ENCODE measurements at regions not wholly inside any gene's neighbourhood (a gene's known extent, or its start where the extent isn't known, plus 50 kb on each side); places are given as distances from the start of the nearest gene placed in this dataset.

DNA sequence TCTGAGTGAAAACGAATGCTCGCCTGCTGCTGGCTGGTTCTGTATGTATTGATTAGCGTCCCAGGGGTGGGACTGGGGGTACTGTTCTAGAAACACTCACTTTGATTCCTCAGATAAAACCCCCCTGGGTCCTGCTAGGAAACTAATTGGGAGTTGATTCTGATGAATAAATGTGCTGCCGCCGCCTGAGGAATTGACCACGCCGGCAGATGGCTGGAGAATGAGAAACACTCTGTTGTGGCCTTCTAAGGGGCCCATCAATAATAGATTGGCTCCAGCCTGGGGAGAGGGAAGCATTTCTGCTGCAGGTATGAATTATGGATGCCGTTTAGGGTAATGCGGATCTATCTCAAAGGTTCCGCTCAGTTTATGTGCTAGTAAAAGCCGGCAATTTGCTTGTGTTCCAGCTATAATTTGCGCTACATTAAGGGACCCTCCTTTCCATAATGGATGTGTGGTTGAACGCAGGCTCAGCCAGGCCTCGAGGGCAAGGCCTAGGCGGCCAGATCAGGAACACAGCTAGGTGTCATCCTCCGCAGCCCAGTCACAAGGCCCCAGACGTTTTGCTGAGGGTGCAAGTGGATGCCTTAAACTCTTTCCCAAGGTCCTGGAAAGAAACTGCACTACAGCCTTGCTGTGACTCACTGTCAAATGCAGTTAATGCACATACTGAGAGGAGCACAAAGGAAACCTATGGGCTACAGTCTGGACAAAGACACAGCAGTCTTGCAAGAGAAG lies 132.2 kb upstream of the HS3ST2 start:
- BruUV-seq (replicated peaks): no TSS peak
- no peaks in the 10 kb centered on the region for H4K20me1 ChIP-seq (ENCODE audit: insufficient read depth, low read length)
- CTCF ChIA-PET (ENCODE audit: unreplicated experiment): no interaction called here
- no peak overlapping the region for H3K4me3 ChIP-seq (ENCODE audit: low read depth, low read length, poor library complexity, severe bottlenecking)
- TF ChIP-seq, protein P1, sequence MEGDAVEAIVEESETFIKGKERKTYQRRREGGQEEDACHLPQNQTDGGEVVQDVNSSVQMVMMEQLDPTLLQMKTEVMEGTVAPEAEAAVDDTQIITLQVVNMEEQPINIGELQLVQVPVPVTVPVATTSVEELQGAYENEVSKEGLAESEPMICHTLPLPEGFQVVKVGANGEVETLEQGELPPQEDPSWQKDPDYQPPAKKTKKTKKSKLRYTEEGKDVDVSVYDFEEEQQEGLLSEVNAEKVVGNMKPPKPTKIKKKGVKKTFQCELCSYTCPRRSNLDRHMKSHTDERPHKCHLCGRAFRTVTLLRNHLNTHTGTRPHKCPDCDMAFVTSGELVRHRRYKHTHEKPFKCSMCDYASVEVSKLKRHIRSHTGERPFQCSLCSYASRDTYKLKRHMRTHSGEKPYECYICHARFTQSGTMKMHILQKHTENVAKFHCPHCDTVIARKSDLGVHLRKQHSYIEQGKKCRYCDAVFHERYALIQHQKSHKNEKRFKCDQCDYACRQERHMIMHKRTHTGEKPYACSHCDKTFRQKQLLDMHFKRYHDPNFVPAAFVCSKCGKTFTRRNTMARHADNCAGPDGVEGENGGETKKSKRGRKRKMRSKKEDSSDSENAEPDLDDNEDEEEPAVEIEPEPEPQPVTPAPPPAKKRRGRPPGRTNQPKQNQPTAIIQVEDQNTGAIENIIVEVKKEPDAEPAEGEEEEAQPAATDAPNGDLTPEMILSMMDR (conservative IDR thresholded peaks at IDR 0.05; ENCODE audit: low read length): no peak
- no peak for TF ChIP-seq EZH2phosphoT487 (IDR thresholded peaks at IDR 0.05; ENCODE audit: borderline replicate concordance, low read depth, low read length)
- POLR2A ChIA-PET: interaction anchor here (0.6 kb wide), 1 partner anchor 17 kb away, joined by 4 read pairs; no protein-coding TSS in a partner anchor
- no peaks in the 10 kb centered on the region for H3K79me2 ChIP-seq (ENCODE audit: insufficient read depth, low read depth, low read length)
- no peak overlapping the region for H2AFZ ChIP-seq (ENCODE audit: low read length)
- no peaks in the 10 kb centered on the region for H3K4me1 ChIP-seq (ENCODE audit: insufficient read depth, low read length, poor library complexity, severe bottlenecking)
- intact Hi-C loops (cut with micrococcal nuclease; ENCODE audit: unreplicated experiment): no loop called here
- no peak overlapping the region for H3K27ac ChIP-seq (ENCODE audit: low read depth, low read length, poor library complexity, severe bottlenecking)
- no peak for DNase-seq (ENCODE audit: low spot score)
- no peaks in the 10 kb centered on the region for H3K36me3 ChIP-seq (ENCODE audit: insufficient read depth, low read length)
- H3K9me2 ChIP-seq (ENCODE audit: insufficient read depth, low read length): no peaks in the 10 kb centered on the region
- no peak overlapping the region for H3K4me2 ChIP-seq (ENCODE audit: low read length)
- H3K9me3 ChIP-seq (ENCODE audit: low read length): no peaks in the 10 kb centered on the region; the same call in 1 of the 2 replicates

DNA sequence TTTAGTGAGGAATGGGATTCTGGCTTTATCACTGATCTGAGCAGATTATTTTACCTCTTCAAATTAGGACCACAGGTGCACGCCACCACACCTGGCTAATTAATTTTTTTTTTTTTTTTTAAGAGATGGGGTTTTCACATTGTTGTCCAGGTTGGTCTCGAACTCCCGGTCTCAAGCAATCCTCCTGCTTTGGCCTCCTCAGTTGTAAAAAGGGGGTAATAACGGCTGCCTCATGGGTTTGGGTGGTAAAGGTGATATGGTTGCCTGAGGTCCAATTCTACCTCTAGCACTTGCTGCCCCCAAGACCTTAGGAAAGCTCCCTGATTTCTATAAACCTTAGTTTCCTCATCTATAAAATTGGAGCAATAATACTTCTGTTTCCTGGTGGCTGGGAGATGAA lies 130.7 kb upstream of the HS3ST2 start:
- TF ChIP-seq, protein P1 (conservative IDR thresholded peaks at IDR 0.05; ENCODE audit: low read length): no peak
- TF ChIP-seq EZH2phosphoT487 (IDR thresholded peaks at IDR 0.05; ENCODE audit: borderline replicate concordance, low read depth, low read length): no peak
- no peaks in the 10 kb centered on the region for H3K79me2 ChIP-seq (ENCODE audit: insufficient read depth, low read depth, low read length)
- no peaks in the 10 kb centered on the region for H3K36me3 ChIP-seq (ENCODE audit: insufficient read depth, low read length)
- POLR2A ChIA-PET: interaction anchor here (0.7 kb wide), 1 partner anchor 100 kb away, joined by 4 read pairs; no protein-coding TSS in a partner anchor
- H3K4me3 ChIP-seq (ENCODE audit: low read depth, low read length, poor library complexity, severe bottlenecking): no peak overlapping the region
- H3K9me3 ChIP-seq (ENCODE audit: low read length): peaks cover 7% of the 10 kb centered on the region; the same call in 1 of the 2 replicates
- no peak for DNase-seq (ENCODE audit: low spot score)
- no peaks in the 10 kb centered on the region for H4K20me1 ChIP-seq (ENCODE audit: insufficient read depth, low read length)
- intact Hi-C loops (cut with micrococcal nuclease; ENCODE audit: unreplicated experiment): no loop called here
- H2AFZ ChIP-seq (ENCODE audit: low read length): no peak overlapping the region
- BruUV-seq (replicated peaks): no TSS peak
- CTCF ChIA-PET (ENCODE audit: unreplicated experiment): no interaction called here
- no peak overlapping the region for H3K27ac ChIP-seq (ENCODE audit: low read depth, low read length, poor library complexity, severe bottlenecking)
- H3K9me2 ChIP-seq (ENCODE audit: insufficient read depth, low read length): no peaks in the 10 kb centered on the region
- H3K4me2 ChIP-seq (ENCODE audit: low read length): no peak overlapping the region
- H3K4me1 ChIP-seq (ENCODE audit: insufficient read depth, low read length, poor library complexity, severe bottlenecking): no peaks in the 10 kb centered on the region

Measured in OCI-LY7 (cell line).